GM23338 (cell line): ENCODE measurements at regions not wholly inside any gene's neighbourhood (a gene's known extent, or its start where the extent isn't known, plus 50 kb on each side); places are given as distances from the start of the nearest gene placed in this dataset.

Experiments used
- ATAC-seq: fragments of 200-7000 bp; cut with Tn5 transposase; 3 replicates; pipeline ENCODE4 v1.9.1; 2020
- DNase-seq: peaks from one replicate; pipeline ENCODE4 v3.0.0-alpha.2; 2015; ENCODE audit warnings: low spot score
- H2AFZ ChIP-seq: fragments of 200-600 bp; sonication (generic); 2 replicates; pipeline ENCODE4 v1.8.0; 2016; ENCODE audit warnings: antibody characterized with exemption, mild to moderate bottlenecking, moderate library complexity
- H3F3A ChIP-seq: fragments of 200-600 bp; sonication (generic); replicated peaks from 2 replicates; pipeline ENCODE4 v1.8.0; 2017; ENCODE audit warnings: antibody characterized with exemption, mixed run types, low read depth
- H3K27ac ChIP-seq: fragments of 200-600 bp; sonication (generic); 2 replicates; pipeline ENCODE4 v1.6.1; 2016; ENCODE audit warnings: low read depth
- H3K27me3 ChIP-seq: fragments of 200-600 bp; sonication (generic); 2 replicates; pipeline ENCODE4 v1.8.0; 2016; ENCODE audit warnings: mild to moderate bottlenecking, mixed run types, moderate library complexity; ENCODE audit not compliant: insufficient read depth
- H3K36me3 ChIP-seq: fragments of 200-600 bp; sonication (generic); 2 replicates; pipeline ENCODE4 v1.8.0; 2016; ENCODE audit warnings: mild to moderate bottlenecking; ENCODE audit not compliant: insufficient read depth
- H3K4me1 ChIP-seq: fragments of 200-600 bp; sonication (generic); 2 replicates; pipeline ENCODE4 v1.8.0; 2016; ENCODE audit warnings: mild to moderate bottlenecking, moderate library complexity; ENCODE audit not compliant: insufficient read depth
- H3K4me2 ChIP-seq: fragments of 200-600 bp; sonication (generic); 2 replicates; pipeline ENCODE4 v1.7.1; 2017; ENCODE audit warnings: mixed run types
- H3K4me3 ChIP-seq: fragments of 200-600 bp; sonication (generic); 2 replicates; pipeline ENCODE4 v1.6.1; 2016; ENCODE audit warnings: mixed run types
- H3K79me2 ChIP-seq: fragments of 200-600 bp; sonication (generic); replicated peaks from 2 replicates; pipeline ENCODE4 v1.8.0; 2017; ENCODE audit warnings: mild to moderate bottlenecking; ENCODE audit not compliant: insufficient read depth
- H3K9me2 ChIP-seq: fragments of 200-600 bp; sonication (generic); 2 replicates; pipeline ENCODE4 v1.8.0; 2017; ENCODE audit not compliant: insufficient read depth
- H4K20me1 ChIP-seq: fragments of 200-600 bp; sonication (generic); replicated peaks from 2 replicates; pipeline ENCODE4 v1.8.0; 2017; ENCODE audit warnings: mild to moderate bottlenecking; ENCODE audit not compliant: insufficient read depth
- H3K27ac Mint-ChIP-seq: 2 replicates; pipeline ENCODE4 v1.8.0; 2020; ENCODE audit warnings: inconsistent platforms, mild to moderate bottlenecking, moderate library complexity, mixed read lengths
- H3K27me3 Mint-ChIP-seq: 3 replicates; pipeline ENCODE4 v1.8.0; 2022; ENCODE audit warnings: low read depth, mild to moderate bottlenecking, moderate library complexity, mixed read lengths, inconsistent platforms; ENCODE audit not compliant: insufficient read depth, poor library complexity
- H3K36me3 Mint-ChIP-seq: 3 replicates; pipeline ENCODE4 v1.8.0; 2021; ENCODE audit warnings: low read depth, mild to moderate bottlenecking, inconsistent platforms, moderate library complexity, mixed read lengths
- H3K4me1 Mint-ChIP-seq: 3 replicates; pipeline ENCODE4 v1.8.0; 2020; ENCODE audit warnings: mild to moderate bottlenecking, inconsistent platforms, mixed read lengths
- H3K4me3 Mint-ChIP-seq: 3 replicates; pipeline ENCODE4 v1.8.0; 2021; ENCODE audit warnings: moderate library complexity, mild to moderate bottlenecking, inconsistent platforms, mixed read lengths
- H3K9me3 Mint-ChIP-seq: 3 replicates; pipeline ENCODE4 v1.8.0; 2020; ENCODE audit warnings: moderate library complexity, mild to moderate bottlenecking, inconsistent platforms, mixed read lengths
- CREB1 ChIP-seq: fragments of 250-450 bp; sonication (Bioruptor Pico); IDR thresholded peaks from 2 replicates; pipeline ENCODE4 v1.5.0; 2020; ENCODE audit warnings: low read depth, mild to moderate bottlenecking, moderate library complexity
- EZH2 ChIP-seq: fragments of 200-600 bp; sonication (generic); IDR thresholded peaks from one replicate; pipeline ENCODE4 v1.8.0; 2017; ENCODE audit warnings: antibody characterized with exemption, mild to moderate bottlenecking, low read depth; ENCODE audit not compliant: unreplicated experiment
- EZH2phosphoT487 ChIP-seq: fragments of 200-600 bp; sonication (generic); IDR thresholded peaks from one replicate; pipeline ENCODE4 v1.8.1; 2018; ENCODE audit warnings: antibody characterized with exemption; ENCODE audit not compliant: unreplicated experiment
- JUNB ChIP-seq: IDR thresholded peaks from one replicate; pipeline ENCODE4 v1.6.1; 2016; ENCODE audit warnings: antibody characterized with exemption; ENCODE audit not compliant: unreplicated experiment
- NANOG ChIP-seq: IDR thresholded peaks from 2 replicates; pipeline ENCODE4 v1.6.1; 2016; ENCODE audit warnings: antibody characterized with exemption, borderline replicate concordance
- POLR2AphosphoS5 ChIP-seq: IDR thresholded peaks from 2 replicates; pipeline ENCODE4 v1.6.1; 2016; ENCODE audit warnings: antibody characterized with exemption, low read depth
- STAT1 ChIP-seq: IDR thresholded peaks from one replicate; pipeline ENCODE4 v1.6.1; 2016; ENCODE audit warnings: antibody characterized with exemption; ENCODE audit not compliant: unreplicated experiment
- ZNF114 ChIP-seq: fragments of 250-450 bp; sonication (Bioruptor Pico); IDR thresholded peaks from 2 replicates; pipeline ENCODE4 v1.5.0; 2020; ENCODE audit warnings: mild to moderate bottlenecking, moderate library complexity
- ZNF331 ChIP-seq: fragments of 250-450 bp; sonication (Bioruptor Pico); IDR thresholded peaks from 2 replicates; pipeline ENCODE4 v1.5.0; 2020; ENCODE audit warnings: low read depth, mild to moderate bottlenecking, moderate library complexity
- TF ChIP-seq, protein P1 (sequence below): IDR thresholded peaks from 2 replicates; pipeline ENCODE4 v1.6.1; 2016; ENCODE audit warnings: antibody characterized with exemption
- TF ChIP-seq, protein P2 (sequence below): fragments of 250-450 bp; sonication (Bioruptor Pico); IDR thresholded peaks from 2 replicates; pipeline ENCODE4 v1.5.0; 2020; ENCODE audit warnings: mild to moderate bottlenecking, moderate library complexity
- TF ChIP-seq, protein P3 (sequence below): IDR thresholded peaks from one replicate; pipeline ENCODE4 v1.6.1; 2018; ENCODE audit warnings: antibody characterized with exemption; ENCODE audit not compliant: unreplicated experiment
- TF ChIP-seq, protein P4 (sequence below), 2 experiments: fragments of 200-600 bp in 1 of 2; sonication (generic) in 1 of 2; conservative IDR thresholded peaks; 2 replicates each; pipeline versions ENCODE4 v1.5.1 to v1.6.1; 2016 to 2017; ENCODE audit warnings: antibody characterized with exemption in 2 of 2, low read depth in 2 of 2, mild to moderate bottlenecking in 2 of 2, moderate library complexity in 1 of 2

DNA sequence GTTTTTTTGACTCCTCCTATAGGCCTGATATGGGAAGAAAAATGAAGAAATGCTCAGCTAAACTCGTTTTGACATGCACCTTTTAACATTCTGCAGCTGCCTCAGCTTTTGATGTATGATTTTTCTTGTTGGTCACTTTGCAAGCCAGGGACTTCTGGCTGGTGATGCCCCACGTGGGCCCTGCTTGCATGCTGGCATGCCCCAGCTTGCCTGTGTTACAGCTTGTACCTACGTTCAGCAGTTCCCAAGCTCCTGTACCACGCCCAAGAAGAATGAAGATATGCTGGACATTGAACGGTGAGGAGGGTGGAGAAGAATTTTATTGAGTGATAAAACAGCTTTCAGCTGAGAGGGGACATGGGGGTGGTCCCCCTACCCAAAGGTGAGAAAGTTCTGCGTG is 245.6 kb upstream of the FZD8 start:
- DNase-seq (no peak), ATAC-seq (no peak)
- H3F3A ChIP-seq, result no peaks in the 10 kb centered on the region
- H3K4me2 ChIP-seq, result no peak overlapping the region
- Mint-ChIP-seq H3K27ac (no peak overlapping the region), H3K36me3 (peaks cover 7% of the 10 kb centered on the region; the same call in 2 of the 3 replicates), H3K4me3 (no peak overlapping the region), H3K27me3 (peaks cover 4% of the 10 kb centered on the region), H3K4me1 (peaks cover 17% of the 10 kb centered on the region), H3K9me3 (peaks cover 17% of the 10 kb centered on the region)
- no peak overlapping the region for H2AFZ ChIP-seq
- no peaks in the 10 kb centered on the region for H4K20me1 ChIP-seq
- H3K4me1 ChIP-seq, result peaks cover 8% of the 10 kb centered on the region; the same call in 1 of the 2 replicates
- TF ChIP-seq, protein P1, sequence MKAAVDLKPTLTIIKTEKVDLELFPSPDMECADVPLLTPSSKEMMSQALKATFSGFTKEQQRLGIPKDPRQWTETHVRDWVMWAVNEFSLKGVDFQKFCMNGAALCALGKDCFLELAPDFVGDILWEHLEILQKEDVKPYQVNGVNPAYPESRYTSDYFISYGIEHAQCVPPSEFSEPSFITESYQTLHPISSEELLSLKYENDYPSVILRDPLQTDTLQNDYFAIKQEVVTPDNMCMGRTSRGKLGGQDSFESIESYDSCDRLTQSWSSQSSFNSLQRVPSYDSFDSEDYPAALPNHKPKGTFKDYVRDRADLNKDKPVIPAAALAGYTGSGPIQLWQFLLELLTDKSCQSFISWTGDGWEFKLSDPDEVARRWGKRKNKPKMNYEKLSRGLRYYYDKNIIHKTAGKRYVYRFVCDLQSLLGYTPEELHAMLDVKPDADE, result no peak
- TF ChIP-seq, protein P2, sequence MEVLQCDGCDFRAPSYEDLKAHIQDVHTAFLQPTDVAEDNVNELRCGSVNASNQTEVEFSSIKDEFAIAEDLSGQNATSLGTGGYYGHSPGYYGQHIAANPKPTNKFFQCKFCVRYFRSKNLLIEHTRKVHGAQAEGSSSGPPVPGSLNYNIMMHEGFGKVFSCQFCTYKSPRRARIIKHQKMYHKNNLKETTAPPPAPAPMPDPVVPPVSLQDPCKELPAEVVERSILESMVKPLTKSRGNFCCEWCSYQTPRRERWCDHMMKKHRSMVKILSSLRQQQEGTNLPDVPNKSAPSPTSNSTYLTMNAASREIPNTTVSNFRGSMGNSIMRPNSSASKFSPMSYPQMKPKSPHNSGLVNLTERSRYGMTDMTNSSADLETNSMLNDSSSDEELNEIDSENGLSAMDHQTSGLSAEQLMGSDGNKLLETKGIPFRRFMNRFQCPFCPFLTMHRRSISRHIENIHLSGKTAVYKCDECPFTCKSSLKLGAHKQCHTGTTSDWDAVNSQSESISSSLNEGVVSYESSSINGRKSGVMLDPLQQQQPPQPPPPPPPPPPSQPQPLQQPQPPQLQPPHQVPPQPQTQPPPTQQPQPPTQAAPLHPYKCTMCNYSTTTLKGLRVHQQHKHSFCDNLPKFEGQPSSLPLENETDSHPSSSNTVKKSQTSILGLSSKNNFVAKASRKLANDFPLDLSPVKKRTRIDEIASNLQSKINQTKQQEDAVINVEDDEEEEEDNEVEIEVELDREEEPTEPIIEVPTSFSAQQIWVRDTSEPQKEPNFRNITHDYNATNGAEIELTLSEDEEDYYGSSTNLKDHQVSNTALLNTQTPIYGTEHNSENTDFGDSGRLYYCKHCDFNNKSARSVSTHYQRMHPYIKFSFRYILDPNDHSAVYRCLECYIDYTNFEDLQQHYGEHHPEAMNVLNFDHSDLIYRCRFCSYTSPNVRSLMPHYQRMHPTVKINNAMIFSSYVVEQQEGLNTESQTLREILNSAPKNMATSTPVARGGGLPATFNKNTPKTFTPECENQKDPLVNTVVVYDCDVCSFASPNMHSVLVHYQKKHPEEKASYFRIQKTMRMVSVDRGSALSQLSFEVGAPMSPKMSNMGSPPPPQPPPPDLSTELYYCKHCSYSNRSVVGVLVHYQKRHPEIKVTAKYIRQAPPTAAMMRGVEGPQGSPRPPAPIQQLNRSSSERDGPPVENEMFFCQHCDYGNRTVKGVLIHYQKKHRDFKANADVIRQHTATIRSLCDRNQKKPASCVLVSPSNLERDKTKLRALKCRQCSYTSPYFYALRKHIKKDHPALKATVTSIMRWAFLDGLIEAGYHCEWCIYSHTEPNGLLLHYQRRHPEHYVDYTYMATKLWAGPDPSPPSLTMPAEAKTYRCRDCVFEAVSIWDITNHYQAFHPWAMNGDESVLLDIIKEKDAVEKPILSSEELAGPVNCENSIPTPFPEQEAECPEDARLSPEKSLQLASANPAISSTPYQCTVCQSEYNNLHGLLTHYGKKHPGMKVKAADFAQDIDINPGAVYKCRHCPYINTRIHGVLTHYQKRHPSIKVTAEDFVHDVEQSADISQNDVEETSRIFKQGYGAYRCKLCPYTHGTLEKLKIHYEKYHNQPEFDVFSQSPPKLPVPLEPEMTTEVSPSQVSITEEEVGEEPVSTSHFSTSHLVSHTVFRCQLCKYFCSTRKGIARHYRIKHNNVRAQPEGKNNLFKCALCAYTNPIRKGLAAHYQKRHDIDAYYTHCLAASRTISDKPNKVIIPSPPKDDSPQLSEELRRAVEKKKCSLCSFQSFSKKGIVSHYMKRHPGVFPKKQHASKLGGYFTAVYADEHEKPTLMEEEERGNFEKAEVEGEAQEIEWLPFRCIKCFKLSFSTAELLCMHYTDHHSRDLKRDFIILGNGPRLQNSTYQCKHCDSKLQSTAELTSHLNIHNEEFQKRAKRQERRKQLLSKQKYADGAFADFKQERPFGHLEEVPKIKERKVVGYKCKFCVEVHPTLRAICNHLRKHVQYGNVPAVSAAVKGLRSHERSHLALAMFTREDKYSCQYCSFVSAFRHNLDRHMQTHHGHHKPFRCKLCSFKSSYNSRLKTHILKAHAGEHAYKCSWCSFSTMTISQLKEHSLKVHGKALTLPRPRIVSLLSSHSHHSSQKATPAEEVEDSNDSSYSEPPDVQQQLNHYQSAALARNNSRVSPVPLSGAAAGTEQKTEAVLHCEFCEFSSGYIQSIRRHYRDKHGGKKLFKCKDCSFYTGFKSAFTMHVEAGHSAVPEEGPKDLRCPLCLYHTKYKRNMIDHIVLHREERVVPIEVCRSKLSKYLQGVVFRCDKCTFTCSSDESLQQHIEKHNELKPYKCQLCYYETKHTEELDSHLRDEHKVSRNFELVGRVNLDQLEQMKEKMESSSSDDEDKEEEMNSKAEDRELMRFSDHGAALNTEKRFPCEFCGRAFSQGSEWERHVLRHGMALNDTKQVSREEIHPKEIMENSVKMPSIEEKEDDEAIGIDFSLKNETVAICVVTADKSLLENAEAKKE (CRISPR knock-in tag), result no peak
- TF ChIP-seq STAT1 (no peak), POLR2AphosphoS5 (no peak), NANOG (no peak), JUNB (no peak), CREB1 (CRISPR knock-in tag) (no peak), ZNF331 (CRISPR knock-in tag) (no peak), EZH2phosphoT487 (no peak), EZH2 (no peak), ZNF114 (no peak)
- TF ChIP-seq, protein P3, sequence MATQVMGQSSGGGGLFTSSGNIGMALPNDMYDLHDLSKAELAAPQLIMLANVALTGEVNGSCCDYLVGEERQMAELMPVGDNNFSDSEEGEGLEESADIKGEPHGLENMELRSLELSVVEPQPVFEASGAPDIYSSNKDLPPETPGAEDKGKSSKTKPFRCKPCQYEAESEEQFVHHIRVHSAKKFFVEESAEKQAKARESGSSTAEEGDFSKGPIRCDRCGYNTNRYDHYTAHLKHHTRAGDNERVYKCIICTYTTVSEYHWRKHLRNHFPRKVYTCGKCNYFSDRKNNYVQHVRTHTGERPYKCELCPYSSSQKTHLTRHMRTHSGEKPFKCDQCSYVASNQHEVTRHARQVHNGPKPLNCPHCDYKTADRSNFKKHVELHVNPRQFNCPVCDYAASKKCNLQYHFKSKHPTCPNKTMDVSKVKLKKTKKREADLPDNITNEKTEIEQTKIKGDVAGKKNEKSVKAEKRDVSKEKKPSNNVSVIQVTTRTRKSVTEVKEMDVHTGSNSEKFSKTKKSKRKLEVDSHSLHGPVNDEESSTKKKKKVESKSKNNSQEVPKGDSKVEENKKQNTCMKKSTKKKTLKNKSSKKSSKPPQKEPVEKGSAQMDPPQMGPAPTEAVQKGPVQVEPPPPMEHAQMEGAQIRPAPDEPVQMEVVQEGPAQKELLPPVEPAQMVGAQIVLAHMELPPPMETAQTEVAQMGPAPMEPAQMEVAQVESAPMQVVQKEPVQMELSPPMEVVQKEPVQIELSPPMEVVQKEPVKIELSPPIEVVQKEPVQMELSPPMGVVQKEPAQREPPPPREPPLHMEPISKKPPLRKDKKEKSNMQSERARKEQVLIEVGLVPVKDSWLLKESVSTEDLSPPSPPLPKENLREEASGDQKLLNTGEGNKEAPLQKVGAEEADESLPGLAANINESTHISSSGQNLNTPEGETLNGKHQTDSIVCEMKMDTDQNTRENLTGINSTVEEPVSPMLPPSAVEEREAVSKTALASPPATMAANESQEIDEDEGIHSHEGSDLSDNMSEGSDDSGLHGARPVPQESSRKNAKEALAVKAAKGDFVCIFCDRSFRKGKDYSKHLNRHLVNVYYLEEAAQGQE, result no peak
- TF ChIP-seq, protein P4, sequence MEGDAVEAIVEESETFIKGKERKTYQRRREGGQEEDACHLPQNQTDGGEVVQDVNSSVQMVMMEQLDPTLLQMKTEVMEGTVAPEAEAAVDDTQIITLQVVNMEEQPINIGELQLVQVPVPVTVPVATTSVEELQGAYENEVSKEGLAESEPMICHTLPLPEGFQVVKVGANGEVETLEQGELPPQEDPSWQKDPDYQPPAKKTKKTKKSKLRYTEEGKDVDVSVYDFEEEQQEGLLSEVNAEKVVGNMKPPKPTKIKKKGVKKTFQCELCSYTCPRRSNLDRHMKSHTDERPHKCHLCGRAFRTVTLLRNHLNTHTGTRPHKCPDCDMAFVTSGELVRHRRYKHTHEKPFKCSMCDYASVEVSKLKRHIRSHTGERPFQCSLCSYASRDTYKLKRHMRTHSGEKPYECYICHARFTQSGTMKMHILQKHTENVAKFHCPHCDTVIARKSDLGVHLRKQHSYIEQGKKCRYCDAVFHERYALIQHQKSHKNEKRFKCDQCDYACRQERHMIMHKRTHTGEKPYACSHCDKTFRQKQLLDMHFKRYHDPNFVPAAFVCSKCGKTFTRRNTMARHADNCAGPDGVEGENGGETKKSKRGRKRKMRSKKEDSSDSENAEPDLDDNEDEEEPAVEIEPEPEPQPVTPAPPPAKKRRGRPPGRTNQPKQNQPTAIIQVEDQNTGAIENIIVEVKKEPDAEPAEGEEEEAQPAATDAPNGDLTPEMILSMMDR (conservative IDR thresholded peaks at IDR 0.05; ENCODE audit: low read depth in 2 of 2), result no peak
- no peaks in the 10 kb centered on the region; the same call in 1 of the 2 replicates for H3K9me2 ChIP-seq
- H3K79me2 ChIP-seq, result no peaks in the 10 kb centered on the region
- no peak overlapping the region for H3K27ac ChIP-seq
- H3K27me3 ChIP-seq, result no peaks in the 10 kb centered on the region
- no peak overlapping the region for H3K4me3 ChIP-seq
- H3K36me3 ChIP-seq, result no peaks in the 10 kb centered on the region; the same call in 1 of the 2 replicates
